GM23248 (cell line): ENCODE measurements at regions not wholly inside any gene's neighbourhood (a gene's known extent, or its start where the extent isn't known, plus 50 kb on each side); places are given as distances from the start of the nearest gene placed in this dataset.

ENCODE experiments used
- EZH2 ChIP-seq: fragments of 200-600 bp; sonication (generic); IDR thresholded peaks from 2 replicates; pipeline ENCODE4 v1.6.1; 2018; ENCODE audit warnings: antibody characterized with exemption, mild to moderate bottlenecking; ENCODE audit not compliant: insufficient read depth, poor library complexity, severe bottlenecking
- EZH2phosphoT487 ChIP-seq: fragments of 200-600 bp; sonication (generic); IDR thresholded peaks from 2 replicates; pipeline ENCODE4 v1.6.1; 2018; ENCODE audit warnings: antibody characterized with exemption, moderate library complexity, mild to moderate bottlenecking, low read depth; ENCODE audit not compliant: insufficient read depth

- no peak for TF ChIP-seq EZH2
- TF ChIP-seq EZH2phosphoT487 = no peak
Measured at GRCh38 chr4:181121733-181122132, 1121.5 kb upstream of the TENM3 start.
